ENCODE measurements at regions not wholly inside any gene's neighbourhood (a gene's known extent, or its start where the extent isn't known, plus 50 kb on each side); places are given as distances from the start of the nearest gene placed in this dataset.

GRCh38 chr4:164193676-164194075 lies 560.3 kb upstream of the SMIM31 start:
- TF ChIP-seq CTCF (IDR thresholded peaks at IDR 0.05; ENCODE audit: low read length) (no peak), EZH2phosphoT487 (IDR thresholded peaks at IDR 0.05; ENCODE audit: low read length) (no peak), EZH2 (optimal IDR thresholded peaks at IDR 0.05; ENCODE audit: low read depth, low read length) (no peak)
